PC-9 (cell line): ENCODE measurements at regions not wholly inside any gene's neighbourhood (a gene's known extent, or its start where the extent isn't known, plus 50 kb on each side); places are given as distances from the start of the nearest gene placed in this dataset.

Source experiments
- BruUV-seq: library from RNA; stranded (reverse); fragments of 400-500 nt; replicated peaks from 2 replicates; lab custom pipeline; 2021; lab: Mats Ljungman, UMichigan
- CTCF ChIA-PET: fragments of 300-600 bp; sonication (Branson Sonifier 250); formaldehyde crosslinking; loops from one replicate; lab custom pipeline; 2022; ENCODE audit warnings: antibody characterized with exemption; lab: Charles Lee
- POLR2A ChIA-PET: fragments of 300-600 bp; sonication (Branson Sonifier 250); formaldehyde crosslinking; loops from one replicate; lab custom pipeline; 2022; ENCODE audit warnings: antibody characterized with exemption; ENCODE audit not compliant: unreplicated experiment; lab: Charles Lee
- DNase-seq, 2 experiments: peaks; one replicate each; pipeline versions ENCODE4 v3.0.0 to v3.0.0-alpha.2; 2015 to 2022; ENCODE audit warnings: mixed read lengths in 1 of 2
- H2AFZ ChIP-seq: fragments of 200-600 bp; sonication (generic); 2 replicates; pipeline ENCODE4 v1.8.1; 2017; ENCODE audit warnings: antibody characterized with exemption
- H3F3A ChIP-seq: fragments of 200-600 bp; sonication (generic); 2 replicates; pipeline ENCODE4 v1.8.1; 2017; ENCODE audit warnings: antibody characterized with exemption, mild to moderate bottlenecking, low read depth; ENCODE audit not compliant: insufficient read depth
- H3K27ac ChIP-seq: fragments of 200-600 bp; sonication (generic); 2 replicates; pipeline ENCODE4 v1.6.1; 2016; ENCODE audit warnings: mixed run types
- H3K27me3 ChIP-seq: fragments of 200-600 bp; sonication (generic); 2 replicates; pipeline ENCODE4 v1.6.1; 2016; ENCODE audit warnings: low read depth, mixed run types; ENCODE audit not compliant: insufficient read depth
- H3K36me3 ChIP-seq: fragments of 200-600 bp; sonication (generic); 2 replicates; pipeline ENCODE4 v1.6.1; 2016; ENCODE audit warnings: low read depth, mixed run types
- H3K4me1 ChIP-seq: fragments of 200-600 bp; sonication (generic); replicated peaks from 2 replicates; pipeline ENCODE4 v1.6.1; 2016; ENCODE audit warnings: mixed run types; ENCODE audit not compliant: insufficient read depth
- H3K4me2 ChIP-seq: fragments of 200-600 bp; sonication (generic); 2 replicates; pipeline ENCODE4 v1.6.1; 2017; ENCODE audit warnings: mixed run types
- H3K4me3 ChIP-seq: fragments of 200-600 bp; sonication (generic); 2 replicates; pipeline ENCODE4 v1.6.1; 2016; ENCODE audit warnings: mixed run types
- H3K79me2 ChIP-seq: fragments of 200-600 bp; sonication (generic); 2 replicates; pipeline ENCODE4 v1.6.1; 2017; ENCODE audit warnings: low read depth, mixed run types
- H3K9me2 ChIP-seq: fragments of 200-600 bp; sonication (generic); 2 replicates; pipeline ENCODE4 v1.8.1; 2017; ENCODE audit warnings: mild to moderate bottlenecking; ENCODE audit not compliant: insufficient read depth
- H3K9me3 ChIP-seq: fragments of 200-600 bp; sonication (generic); 2 replicates; pipeline ENCODE4 v1.8.1; 2016; ENCODE audit warnings: low read depth; ENCODE audit not compliant: insufficient read depth
- H4K20me1 ChIP-seq: fragments of 200-600 bp; sonication (generic); 2 replicates; pipeline ENCODE4 v1.8.1; 2017; ENCODE audit not compliant: insufficient read depth
- CTCF ChIP-seq: fragments of 200-600 bp; sonication (generic); conservative IDR thresholded peaks from 2 replicates; pipeline ENCODE4 v1.6.1; 2017; ENCODE audit warnings: mixed run types, antibody characterized with exemption, mild to moderate bottlenecking, moderate library complexity
- EZH2 ChIP-seq: fragments of 200-600 bp; sonication (generic); IDR thresholded peaks from 2 replicates; pipeline ENCODE4 v1.8.0; 2017; ENCODE audit warnings: antibody characterized with exemption, low read depth
- intact Hi-C: fragments of 100-400 bp; cut with micrococcal nuclease; formaldehyde crosslinking; loops from one replicate; pipeline ENCODE4 v1.10.0; 2022; ENCODE audit not compliant: unreplicated experiment

- Histone ChIP-seq H3K4me3 (no peak overlapping the region), H3K9me3 (no peaks in the 10 kb centered on the region), H3K4me2 (no peak overlapping the region), H3K9me2 (no peaks in the 10 kb centered on the region), H3K4me1 (no peaks in the 10 kb centered on the region), H3K27me3 (no peaks in the 10 kb centered on the region), H3K27ac (no peak overlapping the region), H4K20me1 (no peaks in the 10 kb centered on the region), H2AFZ (no peak overlapping the region), H3F3A (no peaks in the 10 kb centered on the region), H3K79me2 (no peaks in the 10 kb centered on the region), H3K36me3 (no peaks in the 10 kb centered on the region)
- ChIA-PET POLR2A (no interaction called here), CTCF (no interaction called here)
- no peak for TF ChIP-seq EZH2
- TF ChIP-seq CTCF, result no peak
- intact Hi-C loops, result no loop called here
- BruUV-seq, result no TSS peak
- no peak for DNase-seq
Observed at GRCh38 chr20:41998539-41999341, 380.6 kb upstream of the CHD6 start.

GRCh38 chr20:41996951-41997350 is 378.8 kb upstream of the CHD6 start:
- intact Hi-C loops, result no loop called here
- CTCF ChIA-PET, result no interaction called here

GRCh38 chr20:41992481-41992880 is 374.3 kb upstream of the CHD6 start:
- no peaks in the 10 kb centered on the region for H3K36me3 ChIP-seq
- H3K27me3 ChIP-seq, result peaks cover 7% of the 10 kb centered on the region; the same call in 1 of the 2 replicates
- no peak for DNase-seq
- POLR2A ChIA-PET, result no interaction called here
- H3F3A ChIP-seq, result no peaks in the 10 kb centered on the region
- no peak overlapping the region for H3K4me2 ChIP-seq
- no peaks in the 10 kb centered on the region for H3K9me2 ChIP-seq
- CTCF ChIA-PET, result no interaction called here
- no peaks in the 10 kb centered on the region for H3K4me1 ChIP-seq
- H3K27ac ChIP-seq, result no peak overlapping the region
- TF ChIP-seq CTCF (no peak), EZH2 (no peak)
- no peak overlapping the region for H3K4me3 ChIP-seq
- no peaks in the 10 kb centered on the region for H4K20me1 ChIP-seq
- no peaks in the 10 kb centered on the region for H3K9me3 ChIP-seq
- no peak overlapping the region for H2AFZ ChIP-seq
- no TSS peak for BruUV-seq
- no peaks in the 10 kb centered on the region for H3K79me2 ChIP-seq
- intact Hi-C loops, result no loop called here

More at GRCh38 chr20:41996951-41997350, 378.8 kb upstream of the CHD6 start:
- BruUV-seq, result no TSS peak
- H3K79me2 ChIP-seq, result no peaks in the 10 kb centered on the region
- no peaks in the 10 kb centered on the region for H3K4me1 ChIP-seq
- H3K4me2 ChIP-seq, result no peak overlapping the region
- H3K27me3 ChIP-seq, result no peaks in the 10 kb centered on the region
- no peak overlapping the region for H3K4me3 ChIP-seq
- H3K9me2 ChIP-seq, result no peaks in the 10 kb centered on the region
- no peaks in the 10 kb centered on the region for H3K36me3 ChIP-seq
- no peak for DNase-seq
- no peaks in the 10 kb centered on the region for H3F3A ChIP-seq
- TF ChIP-seq CTCF (no peak), EZH2 (no peak)
- H3K27ac ChIP-seq, result no peak overlapping the region
- H2AFZ ChIP-seq, result no peak overlapping the region
- no peaks in the 10 kb centered on the region for H3K9me3 ChIP-seq
- H4K20me1 ChIP-seq, result no peaks in the 10 kb centered on the region
- POLR2A ChIA-PET, result no interaction called here
